DOHH2 (cell line): ENCODE measurements at regions not wholly inside any gene's neighbourhood (a gene's known extent, or its start where the extent isn't known, plus 50 kb on each side); places are given as distances from the start of the nearest gene placed in this dataset.

Experiments used
- EZH2phosphoT487 ChIP-seq: fragments of 200-600 bp; sonication (generic); IDR thresholded peaks from 2 replicates; pipeline ENCODE4 v1.6.1; 2017; ENCODE audit warnings: borderline replicate concordance, mild to moderate bottlenecking, antibody characterized with exemption, low read length, moderate library complexity, mixed read lengths
- TF ChIP-seq, protein P1 (sequence below): fragments of 200-600 bp; sonication (generic); IDR thresholded peaks from one replicate; pipeline ENCODE4 v1.5.1; 2014; ENCODE audit warnings: antibody characterized with exemption, mild to moderate bottlenecking, low read depth, low read length; ENCODE audit not compliant: poor library complexity, severe bottlenecking

DNA sequence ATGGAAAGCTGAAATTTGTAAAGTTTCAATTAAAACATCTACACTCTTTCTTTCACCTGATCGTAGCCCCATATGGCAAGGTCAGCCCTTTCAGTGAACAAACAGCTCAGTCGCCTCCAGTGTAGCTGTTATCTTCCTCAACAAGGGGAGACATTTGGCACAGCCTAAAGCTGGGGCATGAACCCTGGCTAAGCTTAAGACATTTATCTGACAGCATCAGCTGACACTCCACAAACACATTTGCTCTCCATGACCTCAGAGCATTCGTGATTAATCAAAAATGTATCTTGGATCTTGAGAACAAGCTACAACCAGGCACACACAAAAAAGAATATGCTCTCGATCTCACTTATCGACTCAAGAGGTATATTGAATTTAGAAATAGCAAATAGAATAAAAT, 67.3 kb downstream of the POU5F2 start:
- TF ChIP-seq, protein P1, sequence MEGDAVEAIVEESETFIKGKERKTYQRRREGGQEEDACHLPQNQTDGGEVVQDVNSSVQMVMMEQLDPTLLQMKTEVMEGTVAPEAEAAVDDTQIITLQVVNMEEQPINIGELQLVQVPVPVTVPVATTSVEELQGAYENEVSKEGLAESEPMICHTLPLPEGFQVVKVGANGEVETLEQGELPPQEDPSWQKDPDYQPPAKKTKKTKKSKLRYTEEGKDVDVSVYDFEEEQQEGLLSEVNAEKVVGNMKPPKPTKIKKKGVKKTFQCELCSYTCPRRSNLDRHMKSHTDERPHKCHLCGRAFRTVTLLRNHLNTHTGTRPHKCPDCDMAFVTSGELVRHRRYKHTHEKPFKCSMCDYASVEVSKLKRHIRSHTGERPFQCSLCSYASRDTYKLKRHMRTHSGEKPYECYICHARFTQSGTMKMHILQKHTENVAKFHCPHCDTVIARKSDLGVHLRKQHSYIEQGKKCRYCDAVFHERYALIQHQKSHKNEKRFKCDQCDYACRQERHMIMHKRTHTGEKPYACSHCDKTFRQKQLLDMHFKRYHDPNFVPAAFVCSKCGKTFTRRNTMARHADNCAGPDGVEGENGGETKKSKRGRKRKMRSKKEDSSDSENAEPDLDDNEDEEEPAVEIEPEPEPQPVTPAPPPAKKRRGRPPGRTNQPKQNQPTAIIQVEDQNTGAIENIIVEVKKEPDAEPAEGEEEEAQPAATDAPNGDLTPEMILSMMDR = no peak
- TF ChIP-seq EZH2phosphoT487 = no peak
